HFFc6 (cell line): ENCODE measurements at regions not wholly inside any gene's neighbourhood (a gene's known extent, or its start where the extent isn't known, plus 50 kb on each side); places are given as distances from the start of the nearest gene placed in this dataset.

Experiments used
- DNase-seq: peaks from one replicate; pipeline ENCODE4 v3.0.0-alpha.2; 2018
- H3K27ac Mint-ChIP-seq: 2 replicates; pipeline ENCODE4 v1.8.0; 2020; ENCODE audit warnings: mild to moderate bottlenecking, mixed read lengths
- H3K27me3 Mint-ChIP-seq: 2 replicates; pipeline ENCODE4 v1.8.0; 2021; ENCODE audit warnings: mild to moderate bottlenecking, moderate library complexity, mixed read lengths; ENCODE audit not compliant: insufficient read depth
- H3K36me3 Mint-ChIP-seq: 2 replicates; pipeline ENCODE4 v1.8.0; 2021; ENCODE audit warnings: low read depth, mixed read lengths
- H3K4me1 Mint-ChIP-seq: 2 replicates; pipeline ENCODE4 v1.8.0; 2020; ENCODE audit warnings: low read depth, mixed read lengths
- H3K4me3 Mint-ChIP-seq: 2 replicates; pipeline ENCODE4 v1.8.0; 2020; ENCODE audit warnings: mild to moderate bottlenecking, moderate library complexity, mixed read lengths
- H3K9me3 Mint-ChIP-seq: 2 replicates; pipeline ENCODE4 v1.8.0; 2020; ENCODE audit warnings: mild to moderate bottlenecking, mixed read lengths
- TF ChIP-seq, protein P1 (sequence below): fragments of 200-600 bp; sonication (generic); IDR thresholded peaks from 2 replicates; pipeline ENCODE4 v1.5.0; 2021; ENCODE audit warnings: antibody characterized with exemption, mild to moderate bottlenecking

DNA sequence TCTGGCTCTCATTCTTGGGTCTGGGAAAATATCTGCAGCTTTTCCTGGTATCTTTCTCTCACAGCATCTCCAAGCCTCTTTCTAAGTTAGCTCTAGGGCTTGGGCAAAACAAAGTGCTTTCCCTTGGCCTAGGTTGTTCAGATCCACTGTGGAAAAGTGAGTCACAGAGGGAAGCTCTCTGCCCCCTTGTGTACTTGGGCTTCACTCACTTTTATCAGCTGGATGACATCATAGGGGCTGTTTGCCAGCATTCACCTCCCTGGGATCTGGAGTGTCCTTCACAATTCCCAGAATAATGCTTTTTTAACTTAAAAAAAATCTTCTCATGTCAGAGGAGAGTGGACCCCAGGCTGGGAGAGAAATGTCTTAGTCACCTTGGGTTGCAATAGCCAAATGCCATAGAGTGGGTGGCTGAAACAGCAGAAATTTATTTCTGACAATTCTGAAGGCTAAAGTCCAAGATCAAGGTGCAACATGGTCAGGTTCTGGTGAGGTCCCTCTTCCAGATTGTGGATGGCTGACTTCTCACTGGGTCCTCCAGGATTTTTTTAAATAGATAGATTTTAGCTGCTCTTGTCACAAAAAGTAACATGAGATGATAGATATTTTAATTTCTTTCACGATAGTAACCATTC is 247.8 kb downstream of the SH2D1A start:
- DNase-seq = no peak
- TF ChIP-seq, protein P1, sequence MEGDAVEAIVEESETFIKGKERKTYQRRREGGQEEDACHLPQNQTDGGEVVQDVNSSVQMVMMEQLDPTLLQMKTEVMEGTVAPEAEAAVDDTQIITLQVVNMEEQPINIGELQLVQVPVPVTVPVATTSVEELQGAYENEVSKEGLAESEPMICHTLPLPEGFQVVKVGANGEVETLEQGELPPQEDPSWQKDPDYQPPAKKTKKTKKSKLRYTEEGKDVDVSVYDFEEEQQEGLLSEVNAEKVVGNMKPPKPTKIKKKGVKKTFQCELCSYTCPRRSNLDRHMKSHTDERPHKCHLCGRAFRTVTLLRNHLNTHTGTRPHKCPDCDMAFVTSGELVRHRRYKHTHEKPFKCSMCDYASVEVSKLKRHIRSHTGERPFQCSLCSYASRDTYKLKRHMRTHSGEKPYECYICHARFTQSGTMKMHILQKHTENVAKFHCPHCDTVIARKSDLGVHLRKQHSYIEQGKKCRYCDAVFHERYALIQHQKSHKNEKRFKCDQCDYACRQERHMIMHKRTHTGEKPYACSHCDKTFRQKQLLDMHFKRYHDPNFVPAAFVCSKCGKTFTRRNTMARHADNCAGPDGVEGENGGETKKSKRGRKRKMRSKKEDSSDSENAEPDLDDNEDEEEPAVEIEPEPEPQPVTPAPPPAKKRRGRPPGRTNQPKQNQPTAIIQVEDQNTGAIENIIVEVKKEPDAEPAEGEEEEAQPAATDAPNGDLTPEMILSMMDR = no peak
- Mint-ChIP-seq H3K9me3 (no peaks in the 10 kb centered on the region), H3K36me3 (no peaks in the 10 kb centered on the region), H3K27ac (no peak overlapping the region), H3K4me3 (no peak overlapping the region), H3K4me1 (no peaks in the 10 kb centered on the region), H3K27me3 (no peaks in the 10 kb centered on the region; the same call in 1 of the 2 replicates)

DNA sequence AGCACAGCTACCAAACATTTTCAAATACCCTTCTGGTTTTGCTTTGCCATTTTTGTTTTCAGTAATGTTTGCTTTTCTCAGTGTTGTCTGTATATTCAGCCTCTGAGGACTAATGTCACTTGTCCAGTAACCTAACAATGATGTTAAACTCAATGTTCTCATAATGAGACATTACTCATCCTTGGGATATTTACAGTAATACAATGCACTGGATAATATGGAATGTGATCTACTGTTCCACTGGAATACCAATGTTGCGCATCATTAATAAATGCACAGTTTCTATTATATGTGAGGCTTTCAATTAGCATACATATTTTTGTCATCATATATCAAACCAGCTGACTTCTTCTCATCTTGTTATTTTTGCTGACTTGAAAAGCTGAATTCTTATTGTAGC is 259.1 kb downstream of the SH2D1A start:
- H3K36me3 Mint-ChIP-seq = no peaks in the 10 kb centered on the region
- H3K4me3 Mint-ChIP-seq = no peak overlapping the region
- H3K9me3 Mint-ChIP-seq = no peaks in the 10 kb centered on the region
- no peaks in the 10 kb centered on the region; the same call in 1 of the 2 replicates for H3K27me3 Mint-ChIP-seq
- DNase-seq = no peak
- TF ChIP-seq, protein P1 = no peak
- H3K27ac Mint-ChIP-seq = no peak overlapping the region
- no peaks in the 10 kb centered on the region for H3K4me1 Mint-ChIP-seq

DNA sequence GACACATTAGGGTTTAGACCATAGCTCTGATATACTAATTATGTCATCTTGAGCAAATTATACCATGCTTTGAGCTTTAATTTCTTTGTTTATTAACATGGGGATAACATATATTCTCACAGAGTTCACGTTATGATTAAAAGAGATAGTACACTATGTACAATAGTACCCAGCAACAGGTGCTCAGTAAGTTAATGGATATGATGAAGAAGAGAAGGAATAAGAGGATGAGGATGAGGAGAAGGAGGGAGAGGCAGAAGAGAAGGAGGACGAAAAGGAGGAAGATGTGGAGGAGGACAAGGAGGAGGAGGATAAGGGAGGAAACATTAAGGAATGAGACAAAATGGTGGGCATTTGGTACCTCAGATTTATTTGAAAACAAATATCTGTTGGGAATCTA is 260.4 kb downstream of the SH2D1A start:
- no peak for DNase-seq
- H3K27ac Mint-ChIP-seq = no peak overlapping the region
- H3K9me3 Mint-ChIP-seq = no peaks in the 10 kb centered on the region
- TF ChIP-seq, protein P1 = no peak
- H3K4me3 Mint-ChIP-seq = no peak overlapping the region
- H3K27me3 Mint-ChIP-seq = no peaks in the 10 kb centered on the region; the same call in 1 of the 2 replicates
- H3K36me3 Mint-ChIP-seq = no peaks in the 10 kb centered on the region
- no peaks in the 10 kb centered on the region for H3K4me1 Mint-ChIP-seq

DNA sequence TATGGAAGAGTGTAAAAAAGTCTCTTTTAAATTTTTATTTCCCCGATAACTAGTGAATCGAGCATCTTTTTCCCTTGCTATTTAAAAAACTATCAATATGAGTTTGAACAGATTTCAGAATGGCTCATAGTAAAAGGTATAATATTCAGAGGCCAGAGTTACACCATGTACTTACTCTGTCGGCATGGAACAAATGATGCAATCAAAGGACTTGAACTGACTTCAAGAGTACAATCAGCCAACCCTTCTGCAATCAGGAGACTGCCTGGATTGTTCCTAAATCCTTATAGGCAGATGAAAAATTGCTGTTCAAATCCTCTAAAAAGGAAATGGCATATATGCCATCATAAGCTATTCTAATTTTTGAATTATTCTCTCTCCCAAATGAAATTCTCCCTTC is 273.3 kb downstream of the SH2D1A start:
- Mint-ChIP-seq H3K4me1 (no peaks in the 10 kb centered on the region), H3K9me3 (no peaks in the 10 kb centered on the region), H3K36me3 (no peaks in the 10 kb centered on the region), H3K27me3 (no peaks in the 10 kb centered on the region), H3K4me3 (no peak overlapping the region), H3K27ac (no peak overlapping the region)
- no peak for DNase-seq
- TF ChIP-seq, protein P1 = no peak

DNA sequence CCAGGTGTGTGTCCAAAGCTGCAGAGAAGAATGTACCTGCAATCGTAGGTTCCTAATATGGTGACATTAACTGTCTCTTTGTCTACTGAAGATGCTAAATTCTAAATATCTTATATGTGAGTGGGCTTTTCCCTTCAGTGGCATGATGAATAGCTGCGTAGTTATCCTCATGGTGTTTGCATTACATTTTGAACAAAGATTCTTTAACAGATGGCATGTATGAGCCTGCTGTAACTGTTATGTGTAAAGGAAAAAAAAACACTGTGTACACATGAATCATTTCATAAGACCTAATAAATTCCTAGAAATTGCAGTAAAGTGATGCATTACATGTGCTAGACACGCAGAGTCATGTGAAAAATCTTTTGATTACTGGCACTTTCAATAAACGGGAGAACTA is 288.0 kb downstream of the SH2D1A start:
- no peak for DNase-seq
- H3K27me3 Mint-ChIP-seq = no peaks in the 10 kb centered on the region
- H3K4me3 Mint-ChIP-seq = no peak overlapping the region
- H3K4me1 Mint-ChIP-seq = no peaks in the 10 kb centered on the region
- no peak overlapping the region for H3K27ac Mint-ChIP-seq
- H3K9me3 Mint-ChIP-seq = no peaks in the 10 kb centered on the region
- H3K36me3 Mint-ChIP-seq = no peaks in the 10 kb centered on the region
- TF ChIP-seq, protein P1 = no peak
